ENCODE measurements at regions not wholly inside any gene's neighbourhood (a gene's known extent, or its start where the extent isn't known, plus 50 kb on each side); places are given as distances from the start of the nearest gene placed in this dataset.
A peak's percentile ranks its signal among the peaks of the same experiment; 100 is the strongest.
"Not testable (repeated sequence)": the region's sequence is repeated elsewhere in the genome, so short reads cannot be mapped to it uniquely, and the experiment has no call there.

GRCh38 chrX:143455046-143455445 is 62.2 kb downstream of the SPANXN3 start:
- DNase-seq (ENCODE audit: low spot score) (peak; percentile 22), FAIRE-seq (no peak)

- FAIRE-seq: peak; percentile 71
These were observed 79.8 kb downstream of the SPANXN3 start for GRCh38 chrX:143437439-143437838.

GRCh38 chrX:143435916-143436315 is 81.4 kb downstream of the SPANXN3 start:
- no peak for FAIRE-seq
- no peak for DNase-seq (ENCODE audit: low spot score)

More at GRCh38 chrX:143437439-143437838, 79.8 kb downstream of the SPANXN3 start:
- peak; percentile 9 for DNase-seq (ENCODE audit: low spot score)

- DNase-seq (ENCODE audit: low spot score): peak; percentile 18
These were observed 87.5 kb downstream of the SPANXN3 start for GRCh38 chrX:143429811-143430210.

DNA sequence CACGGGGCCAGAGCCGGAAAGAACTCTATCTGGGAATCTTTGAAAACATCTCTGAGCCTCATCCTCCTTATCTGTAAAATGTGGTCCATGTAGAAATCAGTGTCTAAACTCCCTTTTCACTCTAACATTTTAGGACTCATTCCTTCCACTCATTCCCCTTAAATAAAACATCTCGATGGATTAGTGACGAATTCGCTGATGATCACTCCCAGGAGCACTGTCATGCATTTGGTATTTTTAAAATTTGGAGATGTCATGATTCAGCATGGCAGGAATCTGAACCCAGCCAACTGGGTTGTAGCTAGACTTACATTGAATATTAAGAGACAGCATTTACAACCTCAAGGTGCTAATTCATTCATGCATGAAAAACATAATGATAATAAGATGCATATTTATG is 88.1 kb downstream of the SPANXN3 start:
- DNase-seq (ENCODE audit: low spot score) (peak; percentile 67), FAIRE-seq (peak; percentile 91)

More at GRCh38 chrX:143429811-143430210, 87.5 kb downstream of the SPANXN3 start:
- peak; percentile 70 for FAIRE-seq

DNA sequence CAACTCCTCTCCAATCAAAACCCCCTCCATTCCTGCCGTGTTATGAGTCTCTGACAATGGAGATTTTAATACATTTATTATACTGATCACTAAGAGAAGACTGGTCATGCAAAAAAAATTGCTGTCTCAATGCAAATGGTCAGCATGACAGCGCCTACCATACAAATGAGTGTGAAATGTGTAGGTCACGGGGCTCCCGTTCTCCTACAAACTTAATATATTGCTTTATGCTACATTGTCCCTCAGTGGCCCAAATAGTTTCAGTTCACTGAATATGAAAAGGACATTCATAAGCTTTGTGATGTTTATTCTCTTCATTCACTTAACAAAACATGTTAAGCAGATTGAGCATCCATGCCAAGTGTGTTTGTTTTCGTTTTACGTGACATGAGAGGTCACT is 116.1 kb downstream of the SPANXN3 start:
- FAIRE-seq (no peak), DNase-seq (ENCODE audit: low spot score) (no peak)

- DNase-seq (ENCODE audit: low spot score) (no peak), FAIRE-seq (no peak)
These were observed 138.4 kb downstream of the SPANXN3 start for GRCh38 chrX:143378851-143379250.

- FAIRE-seq (no peak), DNase-seq (ENCODE audit: low spot score) (no peak)
These were observed 153.9 kb downstream of the SPANXN3 start for GRCh38 chrX:143363419-143363818.

DNA sequence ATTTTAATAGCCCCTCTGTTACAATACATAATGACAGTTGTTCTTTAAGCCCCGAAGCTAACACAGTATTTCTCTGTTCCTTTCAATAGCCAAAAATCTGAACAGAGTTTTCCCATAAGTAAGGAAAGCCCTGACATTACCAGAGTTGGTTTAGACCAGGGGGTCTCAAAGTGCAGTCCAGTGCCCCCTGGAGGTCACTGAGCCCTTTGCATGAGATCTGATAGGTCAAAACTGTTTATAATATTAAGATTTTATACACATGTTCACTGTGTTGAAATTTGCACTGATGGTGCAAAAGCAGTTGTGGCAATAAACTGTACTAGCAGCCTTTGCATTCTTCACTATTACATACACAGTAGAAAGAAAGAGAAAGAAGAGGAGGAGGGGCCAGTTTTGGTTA is 177.1 kb downstream of the SPANXN3 start:
- no peak for FAIRE-seq
- DNase-seq (ENCODE audit: low spot score): no peak

DNA sequence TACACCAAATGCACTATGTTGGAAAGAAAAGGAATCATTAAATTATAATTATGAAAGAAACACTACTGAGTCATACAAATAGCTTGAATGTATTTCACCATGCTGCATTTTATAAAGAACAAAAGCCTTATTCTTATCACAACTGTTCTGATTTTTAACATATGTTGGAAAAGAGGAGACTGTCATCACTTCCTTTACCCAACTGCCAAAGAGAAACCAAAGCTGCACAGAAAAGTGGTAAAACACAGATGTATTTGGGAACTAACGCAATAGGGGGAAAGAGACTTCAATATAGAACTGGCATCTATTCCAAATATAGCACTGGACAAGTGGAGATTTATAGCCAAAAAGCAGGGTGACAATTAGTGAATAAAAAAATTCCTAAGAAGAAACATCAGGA is 181.0 kb downstream of the SPANXN3 start:
- no peak for DNase-seq (ENCODE audit: low spot score)
- no peak for FAIRE-seq

GRCh38 chrX:143319526-143319925 is 197.7 kb downstream of the SPANXN3 start:
- FAIRE-seq (no peak), DNase-seq (ENCODE audit: low spot score) (no peak)

GRCh38 chrX:143318857-143319256 is 198.4 kb downstream of the SPANXN3 start:
- not testable (repeated sequence) for DNase-seq (ENCODE audit: low spot score); FAIRE-seq

DNA sequence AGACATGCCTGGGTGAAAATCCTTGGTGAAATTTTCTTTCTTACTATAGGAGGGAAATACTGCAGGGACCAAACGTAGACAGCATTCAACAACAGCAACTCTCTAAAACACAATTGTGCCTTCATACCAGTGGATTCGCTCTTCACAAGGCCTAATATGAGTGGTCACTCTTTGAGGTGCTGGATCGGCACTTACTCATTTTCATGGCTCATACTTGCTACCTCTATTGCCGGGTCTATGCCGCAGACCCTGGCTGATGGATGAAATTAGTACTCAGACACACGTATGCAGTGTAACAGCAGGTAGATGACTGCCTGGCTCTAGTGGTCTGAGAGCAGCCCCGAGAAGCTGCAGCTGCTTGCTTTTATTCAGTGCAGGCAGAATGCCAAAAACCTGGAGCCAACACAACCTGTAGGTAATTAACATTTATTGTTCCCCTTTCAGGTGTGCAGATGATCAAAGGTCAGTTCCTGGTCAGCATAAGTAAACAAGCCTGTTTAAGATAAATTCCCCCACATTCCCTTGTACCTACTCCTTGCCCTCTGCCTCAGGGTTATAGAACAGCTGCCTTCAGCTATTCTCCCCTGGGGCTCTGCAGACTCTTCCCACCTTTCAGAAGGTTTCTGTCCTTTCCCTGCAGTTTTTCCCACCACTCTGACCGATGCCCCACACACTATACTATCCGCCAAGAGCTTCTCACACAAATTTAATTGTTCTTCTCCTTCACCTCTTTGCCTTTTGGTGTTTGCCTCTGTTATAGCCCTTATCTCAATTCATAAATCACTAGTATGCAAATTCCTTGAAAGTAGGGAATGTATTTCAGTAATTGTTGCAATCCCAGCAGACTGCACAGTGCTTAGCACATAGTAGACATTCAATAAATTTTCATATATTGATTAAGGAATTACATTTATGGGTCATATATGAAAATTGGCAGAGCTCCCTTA is 210.0 kb downstream of the SPANXN3 start:
- FAIRE-seq (no peak), DNase-seq (ENCODE audit: low spot score) (no peak)

- no peak for FAIRE-seq
- no peak for DNase-seq (ENCODE audit: low spot score)
These were observed 212.8 kb downstream of the SPANXN3 start for GRCh38 chrX:143304518-143304917.

GRCh38 chrX:143304025-143304424 is 213.2 kb downstream of the SPANXN3 start:
- no peak for FAIRE-seq

DNA sequence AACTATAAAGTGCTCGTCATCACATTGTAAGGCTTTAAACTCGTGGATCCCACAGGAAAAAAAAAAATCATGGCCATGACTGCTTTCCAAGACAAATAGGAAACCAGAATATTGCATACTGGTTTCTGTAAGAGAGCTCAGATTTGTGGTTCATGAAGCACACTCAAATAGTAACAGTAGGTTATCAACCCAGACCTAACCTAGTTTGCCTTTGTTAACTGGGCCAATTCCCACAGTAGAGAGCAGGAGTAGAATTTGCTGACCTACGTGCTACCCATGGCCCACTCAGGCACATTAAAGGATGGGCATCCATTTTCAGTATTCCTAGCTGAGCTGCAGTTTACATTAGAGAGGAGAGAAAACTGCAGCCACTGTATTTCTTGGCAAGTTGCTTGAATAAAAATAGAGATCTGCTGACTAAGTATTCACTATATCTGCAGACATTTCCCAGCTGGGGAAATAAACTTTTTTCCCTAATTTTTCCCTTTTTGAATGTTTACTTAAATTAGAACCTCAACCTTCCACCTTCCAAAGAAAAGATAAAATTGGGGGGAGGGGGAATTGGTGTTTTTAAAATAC is 218.5 kb downstream of the SPANXN3 start:
- FAIRE-seq (no peak), DNase-seq (ENCODE audit: low spot score) (no peak)

More at GRCh38 chrX:143304025-143304424, 213.2 kb downstream of the SPANXN3 start:
- no peak for DNase-seq (ENCODE audit: low spot score)

- FAIRE-seq (no peak), DNase-seq (ENCODE audit: low spot score) (no peak)
These were observed 220.8 kb downstream of the SPANXN3 start for GRCh38 chrX:143296521-143296920.

GRCh38 chrX:143287236-143287635 is 230.0 kb downstream of the SPANXN3 start:
- FAIRE-seq (no peak), DNase-seq (ENCODE audit: low spot score) (no peak)

DNA sequence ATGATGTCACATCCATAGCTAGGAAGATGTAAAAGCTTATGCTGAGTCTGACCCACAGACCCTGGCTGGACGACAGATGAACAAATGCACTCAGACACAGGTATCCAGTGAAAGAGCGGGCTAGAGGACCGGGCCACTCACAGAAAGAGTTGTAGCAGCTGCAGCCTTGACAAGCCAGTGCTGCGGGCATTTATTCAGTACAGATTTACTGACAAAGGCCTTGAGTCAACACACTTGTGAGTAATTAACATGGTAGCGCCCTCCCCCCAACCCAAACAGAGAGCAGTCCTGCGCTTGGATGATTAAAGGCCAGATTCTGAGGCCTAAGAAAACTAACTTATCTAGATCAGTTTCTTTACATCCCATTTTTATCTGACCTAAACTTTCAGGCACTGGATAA is 244.6 kb downstream of the SPANXN4 start:
- no peak for FAIRE-seq
- DNase-seq (ENCODE audit: low spot score): no peak

DNA sequence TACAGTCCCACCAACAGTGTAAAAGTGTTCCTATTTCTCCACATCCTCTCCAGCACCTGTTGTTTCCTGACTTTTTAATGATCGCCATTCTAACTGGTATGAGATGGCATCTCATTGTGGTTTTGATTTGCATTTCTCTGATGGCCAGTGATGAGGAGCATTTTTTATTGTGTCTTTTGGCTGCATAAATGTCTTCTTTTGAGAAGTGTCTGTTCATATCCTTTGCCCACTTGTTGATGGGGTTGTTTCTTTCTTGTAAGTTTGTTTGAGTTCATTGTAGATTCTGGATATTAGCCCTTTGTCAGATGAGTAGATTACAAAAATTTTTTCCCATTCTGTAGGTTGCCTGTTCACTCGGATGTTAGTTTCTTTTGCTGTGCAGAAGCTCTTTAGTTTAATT is 218.9 kb downstream of the SPANXN4 start:
- DNase-seq (ENCODE audit: low spot score); FAIRE-seq: not testable (repeated sequence)

- no peak for FAIRE-seq
- no peak for DNase-seq (ENCODE audit: low spot score)
These were observed 214.9 kb downstream of the SPANXN4 start for GRCh38 chrX:143240658-143241057.

DNA sequence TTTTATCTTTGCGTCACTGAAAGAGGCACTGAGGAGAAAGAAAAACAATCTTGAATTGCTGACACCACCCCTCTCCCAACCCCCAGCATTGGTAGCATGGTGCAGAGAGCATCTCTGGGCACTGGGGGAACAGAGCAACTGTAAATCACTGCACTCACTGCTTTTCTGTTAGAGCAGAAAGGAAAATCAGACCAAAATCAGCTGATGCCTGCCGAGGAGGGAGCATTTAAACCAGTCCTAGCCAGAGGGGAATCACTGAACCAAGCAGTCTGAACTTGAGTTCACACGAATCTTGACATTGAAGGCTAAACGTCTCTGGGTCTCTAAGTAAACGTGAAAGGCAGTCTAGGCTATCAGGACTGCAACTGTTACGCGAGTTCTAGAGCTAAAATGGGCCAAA is 205.8 kb downstream of the SPANXN4 start:
- FAIRE-seq (no peak), DNase-seq (ENCODE audit: low spot score) (no peak)
